Suprapubic skin (tissue), 4 donors: ENCODE measurements at regions not wholly inside any gene's neighbourhood (a gene's known extent, or its start where the extent isn't known, plus 50 kb on each side); places are given as distances from the start of the nearest gene placed in this dataset.

ENCODE experiments used
- DNase-seq, 2 donors: peaks; one replicate each; pipeline ENCODE4 v3.0.0-alpha.2; 2019; ENCODE audit warnings: low spot score in 2 of 2
- H3K27ac ChIP-seq: fragments of 200-600 bp; sonication (generic); one replicate; pipeline ENCODE4 v1.5.1; 2019
- H3K27me3 ChIP-seq: fragments of 200-600 bp; sonication (generic); one replicate; pipeline ENCODE4 v1.5.1; 2019
- H3K36me3 ChIP-seq: fragments of 200-600 bp; sonication (generic); one replicate; pipeline ENCODE4 v1.5.1; 2019
- H3K4me1 ChIP-seq: fragments of 200-600 bp; sonication (generic); one replicate; pipeline ENCODE4 v1.5.1; 2019
- H3K4me3 ChIP-seq: fragments of 200-600 bp; sonication (generic); one replicate; pipeline ENCODE4 v1.5.1; 2019; ENCODE audit warnings: mild to moderate bottlenecking
- H3K9me3 ChIP-seq: fragments of 200-600 bp; sonication (generic); one replicate; pipeline ENCODE4 v1.5.1; 2019
- CTCF ChIP-seq, 2 donors: fragments of 200-600 bp in 1 of 2; fragments of 450-650 bp in 1 of 2; sonication (generic) in 1 of 2; IDR thresholded peaks; one replicate each; pipeline ENCODE4 v1.5.1; 2016 to 2019; ENCODE audit warnings: antibody characterized with exemption in 2 of 2, mild to moderate bottlenecking in 1 of 2, moderate library complexity in 1 of 2
- EP300 ChIP-seq: sonication (generic); formaldehyde crosslinking; IDR thresholded peaks from one replicate; pipeline ENCODE4 v1.6.1; 2017; ENCODE audit warnings: antibody characterized with exemption
- POLR2A ChIP-seq, 2 donors: fragments of 450-650 bp; IDR thresholded peaks; one replicate each; pipeline ENCODE4 v1.6.1; 2017; ENCODE audit warnings: antibody characterized with exemption in 2 of 2, mild to moderate bottlenecking in 2 of 2, moderate library complexity in 2 of 2
- POLR2AphosphoS5 ChIP-seq, 3 donors: sonication (generic); formaldehyde crosslinking; IDR thresholded peaks; one replicate each; pipeline ENCODE4 v1.6.1; 2017; ENCODE audit warnings: antibody characterized with exemption in 3 of 3
- WGBS: methylation state at CpG from one replicate; pipeline ENCODE4 v1.1.5; 2018; 5-methylcytosine and 5-hydroxymethylcytosine counted together

GRCh38 chr6:151738960-151739359 is 68.5 kb upstream of the ESR1 start:
- no peaks in the 10 kb centered on the region for H3K4me1 ChIP-seq
- no peaks in the 10 kb centered on the region for H3K36me3 ChIP-seq
- 55% methylated on average over 1 of the region's 1 CpG for WGBS
- no peaks in the 10 kb centered on the region for H3K27me3 ChIP-seq
- H3K9me3 ChIP-seq = no peaks in the 10 kb centered on the region
- no peak for DNase-seq
- no peak for TF ChIP-seq CTCF (IDR thresholded peaks at IDR 0.05)
- no peak for TF ChIP-seq POLR2A (IDR thresholded peaks at IDR 0.05)
- no peak for TF ChIP-seq POLR2AphosphoS5 (IDR thresholded peaks at IDR 0.05)
- TF ChIP-seq EP300 = no peak
- H3K27ac ChIP-seq = no peak overlapping the region
- H3K4me3 ChIP-seq = no peak overlapping the region

GRCh38 chr6:151740820-151741219 is 66.7 kb upstream of the ESR1 start:
- H3K27me3 ChIP-seq = no peaks in the 10 kb centered on the region
- no peak for TF ChIP-seq EP300
- TF ChIP-seq POLR2AphosphoS5 (IDR thresholded peaks at IDR 0.05) = no peak
- no peak for TF ChIP-seq POLR2A (IDR thresholded peaks at IDR 0.05)
- no peak for TF ChIP-seq CTCF (IDR thresholded peaks at IDR 0.05)
- no peaks in the 10 kb centered on the region for H3K4me1 ChIP-seq
- 92% methylated on average over 4 of the region's 4 CpGs for WGBS
- H3K9me3 ChIP-seq = no peaks in the 10 kb centered on the region
- no peak overlapping the region for H3K4me3 ChIP-seq
- no peaks in the 10 kb centered on the region for H3K36me3 ChIP-seq
- H3K27ac ChIP-seq = no peak overlapping the region
- no peak for DNase-seq

GRCh38 chr6:151747896-151748295 is 59.6 kb upstream of the ESR1 start:
- no peaks in the 10 kb centered on the region for H3K27me3 ChIP-seq
- TF ChIP-seq POLR2A (IDR thresholded peaks at IDR 0.05) (no peak), EP300 (no peak), POLR2AphosphoS5 (IDR thresholded peaks at IDR 0.05) (no peak), CTCF (IDR thresholded peaks at IDR 0.05) (no peak)
- no peaks in the 10 kb centered on the region for H3K36me3 ChIP-seq
- H3K4me1 ChIP-seq = no peaks in the 10 kb centered on the region
- WGBS = 26% methylated on average over 2 of the region's 2 CpGs
- no peaks in the 10 kb centered on the region for H3K9me3 ChIP-seq
- H3K4me3 ChIP-seq = no peak overlapping the region
- no peak for DNase-seq
- no peak overlapping the region for H3K27ac ChIP-seq

GRCh38 chr6:151749341-151749740 is 58.1 kb upstream of the ESR1 start:
- no peak for DNase-seq
- no peaks in the 10 kb centered on the region for H3K4me1 ChIP-seq
- no peak for TF ChIP-seq POLR2AphosphoS5 (IDR thresholded peaks at IDR 0.05)
- no peak for TF ChIP-seq CTCF (IDR thresholded peaks at IDR 0.05)
- TF ChIP-seq POLR2A (IDR thresholded peaks at IDR 0.05) = no peak
- TF ChIP-seq EP300 = no peak

GRCh38 chr6:151753581-151753980 is 53.9 kb upstream of the ESR1 start:
- H3K27me3 ChIP-seq = no peaks in the 10 kb centered on the region
- 71% methylated on average over 4 of the region's 4 CpGs for WGBS
- H3K9me3 ChIP-seq = no peaks in the 10 kb centered on the region
- TF ChIP-seq POLR2AphosphoS5 (IDR thresholded peaks at IDR 0.05) (no peak), CTCF (IDR thresholded peaks at IDR 0.05) (no peak), EP300 (no peak), POLR2A (IDR thresholded peaks at IDR 0.05) (no peak)
- no peak for DNase-seq
- no peaks in the 10 kb centered on the region for H3K4me1 ChIP-seq
- no peak overlapping the region for H3K4me3 ChIP-seq
- no peaks in the 10 kb centered on the region for H3K36me3 ChIP-seq
- no peak overlapping the region for H3K27ac ChIP-seq

More at GRCh38 chr6:151749341-151749740, 58.1 kb upstream of the ESR1 start:
- 87% methylated on average over 2 of the region's 2 CpGs for WGBS
- Histone ChIP-seq H3K27ac (no peak overlapping the region), H3K36me3 (no peaks in the 10 kb centered on the region), H3K4me3 (no peak overlapping the region), H3K9me3 (no peaks in the 10 kb centered on the region), H3K27me3 (no peaks in the 10 kb centered on the region)
